Left renal cortex interstitium (tissue), 4 donors: ENCODE measurements at regions not wholly inside any gene's neighbourhood (a gene's known extent, or its start where the extent isn't known, plus 50 kb on each side); places are given as distances from the start of the nearest gene placed in this dataset.
"Not testable (repeated sequence)": the region's sequence is repeated elsewhere in the genome, so short reads cannot be mapped to it uniquely, and the experiment has no call there.

Source experiments
- DNase-seq, 4 donors: peaks; one replicate each; pipeline ENCODE4 v3.0.0-alpha.2; 2013; ENCODE audit warnings: low read depth in 4 of 4, low spot score in 2 of 4, missing footprints in 1 of 4

GRCh38 chr2:49807689-49808088, 653.4 kb upstream of the FSHR start:
- DNase-seq: no peak

- DNase-seq: no peak
Observed at GRCh38 chr2:49804111-49804510, 649.8 kb upstream of the FSHR start.

GRCh38 chr2:49801898-49802450, 647.7 kb upstream of the FSHR start:
- no peak for DNase-seq

GRCh38 chr2:49798570-49798969, 644.3 kb upstream of the FSHR start:
- DNase-seq: no peak

- DNase-seq: no peak
Observed at GRCh38 chr2:49796266-49796665, 642.0 kb upstream of the FSHR start.

- DNase-seq: no peak
Observed at GRCh38 chr2:49794396-49794795, 640.1 kb upstream of the FSHR start.

- DNase-seq: no peak
Observed at GRCh38 chr2:49788300-49788699, 634.0 kb upstream of the FSHR start.

- DNase-seq: no peak
Observed at GRCh38 chr2:49780949-49781348, 626.6 kb upstream of the FSHR start.

- DNase-seq: no peak
Observed at GRCh38 chr2:49772299-49772970, 618.1 kb upstream of the FSHR start.

GRCh38 chr2:49770919-49771318, 616.6 kb upstream of the FSHR start:
- no peak for DNase-seq

- no peak for DNase-seq
Observed at GRCh38 chr2:49767316-49767715, 613.0 kb upstream of the FSHR start.

- DNase-seq: no peak
Observed at GRCh38 chr2:49755777-49756176, 601.5 kb upstream of the FSHR start.

- no peak for DNase-seq
Observed at GRCh38 chr2:49754381-49754780, 600.1 kb upstream of the FSHR start.

- DNase-seq: no peak
Observed at GRCh38 chr2:49753344-49753985, 599.1 kb upstream of the FSHR start.

GRCh38 chr2:49737606-49738005, 583.3 kb upstream of the FSHR start:
- DNase-seq: no peak

GRCh38 chr2:49732924-49733323, 578.6 kb upstream of the FSHR start:
- not testable (repeated sequence) for DNase-seq

- DNase-seq: no peak
Observed at GRCh38 chr2:49719241-49719640, 564.9 kb upstream of the FSHR start.

GRCh38 chr2:49715597-49715996, 561.3 kb upstream of the FSHR start:
- DNase-seq: no peak

- DNase-seq: no peak
Observed at GRCh38 chr2:49714454-49714853, 560.1 kb upstream of the FSHR start.

GRCh38 chr2:49702740-49703139, 548.4 kb upstream of the FSHR start:
- DNase-seq: no peak

- no peak for DNase-seq
Observed at GRCh38 chr2:49693961-49694360, 539.6 kb upstream of the FSHR start.

- DNase-seq: not testable (repeated sequence)
Observed at GRCh38 chr2:49692022-49692421, 537.7 kb upstream of the FSHR start.
